Astrocyte (in vitro differentiated cells and primary cell): ENCODE measurements at regions not wholly inside any gene's neighbourhood (a gene's known extent, or its start where the extent isn't known, plus 50 kb on each side); places are given as distances from the start of the nearest gene placed in this dataset.

Experiments used
- DNase-seq: peaks from one replicate; pipeline ENCODE4 v3.0.0-alpha.2; 2010; ENCODE audit warnings: low read depth
- FAIRE-seq: peaks from 2 replicates; lab custom pipeline; 2011; peaks lifted over from hg19 to GRCh38; lab: Jason Lieb, UNC
- H2AFZ ChIP-seq: 2 replicates; pipeline ENCODE4 v1.6.0; 2012; ENCODE audit warnings: low read depth, low read length, inconsistent platforms
- H3K27ac ChIP-seq: 2 replicates; pipeline ENCODE4 v1.5.1; 2011; ENCODE audit warnings: low read depth, low read length, inconsistent platforms
- H3K27me3 ChIP-seq: 2 replicates; pipeline ENCODE4 v1.6.0; 2011; ENCODE audit warnings: low read length, inconsistent platforms; ENCODE audit not compliant: insufficient read depth
- H3K36me3 ChIP-seq: 2 replicates; pipeline ENCODE4 v1.5.1; 2011; ENCODE audit warnings: low read length, inconsistent platforms; ENCODE audit not compliant: insufficient read depth
- H3K4me1 ChIP-seq: 2 replicates; pipeline ENCODE4 v1.5.1; 2011; ENCODE audit warnings: low read length, inconsistent platforms; ENCODE audit not compliant: insufficient read depth
- H3K4me2 ChIP-seq: 2 replicates; pipeline ENCODE4 v1.6.0; 2012; ENCODE audit warnings: low read length, inconsistent platforms
- H3K4me3 ChIP-seq: 2 replicates; pipeline ENCODE4 v1.5.1; 2011; ENCODE audit warnings: low read depth, mild to moderate bottlenecking, low read length, inconsistent platforms; ENCODE audit not compliant: insufficient read depth
- H3K79me2 ChIP-seq: 2 replicates; pipeline ENCODE4 v1.6.0; 2012; ENCODE audit warnings: mild to moderate bottlenecking, low read length, inconsistent platforms; ENCODE audit not compliant: insufficient read depth
- H3K9ac ChIP-seq: 2 replicates; pipeline ENCODE4 v1.6.0; 2012; ENCODE audit warnings: mild to moderate bottlenecking, low read length, inconsistent platforms
- H3K9me3 ChIP-seq: 2 replicates; pipeline ENCODE4 v1.5.1; 2012; ENCODE audit warnings: low read depth, mild to moderate bottlenecking, low read length, inconsistent platforms; ENCODE audit not compliant: insufficient read depth
- H4K20me1 ChIP-seq: 2 replicates; pipeline ENCODE4 v1.6.0; 2012; ENCODE audit warnings: low read length, inconsistent platforms; ENCODE audit not compliant: insufficient read depth
- H3K27ac Mint-ChIP-seq: one replicate; pipeline ENCODE4 v1.8.0; 2021; ENCODE audit warnings: mild to moderate bottlenecking, mixed read lengths; ENCODE audit not compliant: unreplicated experiment
- H3K27me3 Mint-ChIP-seq: one replicate; pipeline ENCODE4 v1.8.0; 2021; ENCODE audit warnings: low read depth, mixed read lengths; ENCODE audit not compliant: unreplicated experiment
- H3K36me3 Mint-ChIP-seq: one replicate; pipeline ENCODE4 v1.8.0; 2021; ENCODE audit warnings: low read depth, mixed read lengths; ENCODE audit not compliant: unreplicated experiment
- H3K4me1 Mint-ChIP-seq: one replicate; pipeline ENCODE4 v1.8.0; 2021; ENCODE audit warnings: low read depth, mixed read lengths; ENCODE audit not compliant: unreplicated experiment
- H3K4me3 Mint-ChIP-seq: one replicate; pipeline ENCODE4 v1.8.0; 2021; ENCODE audit warnings: mild to moderate bottlenecking, moderate library complexity, mixed read lengths; ENCODE audit not compliant: unreplicated experiment
- H3K9me3 Mint-ChIP-seq: one replicate; pipeline ENCODE4 v1.8.0; 2021; ENCODE audit warnings: mild to moderate bottlenecking, mixed read lengths; ENCODE audit not compliant: unreplicated experiment
- CTCF ChIP-seq: IDR thresholded peaks from 2 replicates; pipeline ENCODE4 v1.5.1; 2011; ENCODE audit warnings: low read depth, mild to moderate bottlenecking, inconsistent platforms, low read length, moderate library complexity; ENCODE audit not compliant: insufficient read depth
- EZH2 ChIP-seq: IDR thresholded peaks from 2 replicates; pipeline ENCODE4 v1.6.1; 2012; ENCODE audit warnings: mild to moderate bottlenecking, low read length, inconsistent platforms; ENCODE audit not compliant: insufficient read depth

DNA sequence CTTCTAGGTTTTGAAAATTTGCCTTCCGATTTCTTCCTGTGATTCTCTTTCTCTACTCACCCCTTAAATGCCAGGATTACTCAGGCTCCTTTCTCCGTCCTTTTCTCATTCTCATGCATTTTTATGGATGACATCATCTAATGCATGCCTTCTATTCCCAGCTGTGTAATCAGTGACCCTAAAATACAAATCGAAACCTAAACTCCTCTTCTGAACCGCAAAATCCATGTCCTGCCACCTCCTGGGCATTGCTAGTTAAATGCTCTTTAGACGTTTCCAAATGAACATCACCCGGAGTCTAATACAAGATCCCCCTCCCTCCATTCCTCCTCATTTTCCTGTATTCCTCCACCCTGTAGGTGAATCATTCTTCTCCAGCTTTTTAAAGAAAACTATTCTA, 1703.1 kb upstream of the FLRT2 start:
- Mint-ChIP-seq H3K27ac (no peak overlapping the region), H3K4me1 (peaks cover 6% of the 10 kb centered on the region), H3K27me3 (no peaks in the 10 kb centered on the region), H3K36me3 (no peaks in the 10 kb centered on the region), H3K9me3 (no peaks in the 10 kb centered on the region), H3K4me3 (no peak overlapping the region)
- Histone ChIP-seq H4K20me1 (no peaks in the 10 kb centered on the region), H3K36me3 (no peaks in the 10 kb centered on the region), H3K9me3 (no peaks in the 10 kb centered on the region), H2AFZ (no peak overlapping the region), H3K79me2 (no peaks in the 10 kb centered on the region), H3K4me1 (no peaks in the 10 kb centered on the region), H3K4me2 (no peak overlapping the region), H3K9ac (no peak overlapping the region), H3K27me3 (no peaks in the 10 kb centered on the region), H3K4me3 (no peak overlapping the region), H3K27ac (no peak overlapping the region)
- FAIRE-seq: no peak
- TF ChIP-seq EZH2: no peak
- TF ChIP-seq CTCF: no peak
- no peak for DNase-seq

DNA sequence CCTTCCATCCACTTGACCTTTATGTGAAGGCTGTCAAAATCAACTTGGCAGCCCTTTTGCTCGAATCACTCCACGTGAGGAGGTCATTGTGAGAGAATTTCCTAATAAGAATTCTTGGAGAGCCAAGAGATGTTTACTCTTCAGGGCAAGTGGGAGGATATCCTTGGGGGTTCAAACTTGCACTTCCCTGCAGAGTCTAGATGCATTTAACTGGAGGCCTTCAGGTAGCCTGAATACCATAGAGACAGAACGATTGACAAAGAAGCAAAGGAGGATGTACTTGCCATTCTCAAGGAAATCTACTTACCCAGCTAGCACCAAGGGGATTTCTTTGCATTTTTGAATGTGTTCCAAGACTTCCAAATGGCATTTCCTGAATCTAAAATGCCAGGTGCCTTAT, 1702.6 kb upstream of the FLRT2 start:
- Histone ChIP-seq H3K9ac (no peak overlapping the region), H4K20me1 (no peaks in the 10 kb centered on the region), H3K4me3 (no peak overlapping the region), H3K4me1 (no peaks in the 10 kb centered on the region), H3K4me2 (no peak overlapping the region), H3K27ac (no peak overlapping the region), H3K27me3 (no peaks in the 10 kb centered on the region), H3K79me2 (no peaks in the 10 kb centered on the region), H3K36me3 (no peaks in the 10 kb centered on the region), H3K9me3 (no peaks in the 10 kb centered on the region), H2AFZ (no peak overlapping the region)
- Mint-ChIP-seq H3K4me1 (peaks cover 6% of the 10 kb centered on the region), H3K36me3 (no peaks in the 10 kb centered on the region), H3K27ac (no peak overlapping the region), H3K9me3 (no peaks in the 10 kb centered on the region), H3K27me3 (no peaks in the 10 kb centered on the region), H3K4me3 (no peak overlapping the region)
- DNase-seq (no peak), FAIRE-seq (no peak)
- TF ChIP-seq EZH2 (no peak), CTCF (no peak)

GRCh38 chr14:83828406-83828805, 1701.5 kb upstream of the FLRT2 start:
- H3K9me3 Mint-ChIP-seq: no peaks in the 10 kb centered on the region
- Histone ChIP-seq H3K36me3 (no peaks in the 10 kb centered on the region), H3K4me3 (no peak overlapping the region), H3K4me2 (no peak overlapping the region), H2AFZ (no peak overlapping the region), H4K20me1 (no peaks in the 10 kb centered on the region), H3K9me3 (no peaks in the 10 kb centered on the region), H3K79me2 (no peaks in the 10 kb centered on the region), H3K27ac (no peak overlapping the region), H3K9ac (no peak overlapping the region), H3K27me3 (no peaks in the 10 kb centered on the region), H3K4me1 (no peaks in the 10 kb centered on the region)
- no peak overlapping the region for H3K27ac Mint-ChIP-seq
- no peaks in the 10 kb centered on the region for H3K36me3 Mint-ChIP-seq
- TF ChIP-seq CTCF: no peak
- TF ChIP-seq EZH2: no peak
- no peaks in the 10 kb centered on the region for H3K27me3 Mint-ChIP-seq
- no peak overlapping the region for H3K4me3 Mint-ChIP-seq
- H3K4me1 Mint-ChIP-seq: peaks cover 6% of the 10 kb centered on the region
- DNase-seq: no peak
- no peak for FAIRE-seq
